GM12878 (cell line): ENCODE measurements at regions not wholly inside any gene's neighbourhood (a gene's known extent, or its start where the extent isn't known, plus 50 kb on each side); places are given as distances from the start of the nearest gene placed in this dataset.

Experiments used
- ATAC-seq: fragments of 200-7000 bp; cut with Tn5 transposase; 3 replicates; pipeline ENCODE4 v1.9.1; 2020; ENCODE audit warnings: mild to moderate bottlenecking, moderate library complexity
- BruUV-seq: library from RNA; stranded (reverse); fragments of 400-500 nt; replicated peaks from 2 replicates; lab custom pipeline; 2021; lab: Mats Ljungman, UMichigan
- CTCF ChIA-PET: fragments of 300-600 bp; sonication (Branson Sonifier 250); formaldehyde crosslinking; extraction: SDS; loops from one replicate; lab custom pipeline; 2021; ENCODE audit warnings: inconsistent platforms; lab: Yijun Ruan, JAX
- POLR2A ChIA-PET: fragments of 350-600 bp; formaldehyde crosslinking; extraction: SDS; loops from one replicate; lab custom pipeline; 2021; ENCODE audit warnings: inconsistent platforms; lab: Charles Lee
- RAD21 ChIA-PET: fragments of 300-600 bp; sonication (Branson Sonifier 250); formaldehyde crosslinking; loops from one replicate; lab custom pipeline; 2023; ENCODE audit warnings: antibody characterized with exemption; ENCODE audit not compliant: unreplicated experiment; lab: Charles Lee
- SMC1A ChIA-PET: fragments of 300-600 bp; sonication (Branson Sonifier 250); formaldehyde crosslinking; loops from one replicate; lab custom pipeline; 2023; ENCODE audit not compliant: unreplicated experiment, uncharacterized antibody; lab: Charles Lee
- DNase-seq: peaks from one replicate; pipeline ENCODE4 v3.0.0-alpha.2; 2011; ENCODE audit warnings: low read depth, low spot score
- FAIRE-seq: peaks from 3 replicates; lab custom pipeline; 2011; peaks lifted over from hg19 to GRCh38; lab: Jason Lieb, UNC
- H2AFZ ChIP-seq: 2 replicates; pipeline ENCODE4 v1.6.0; 2011; ENCODE audit warnings: low read depth, low read length, control low read depth; ENCODE audit not compliant: control insufficient read depth
- H3K27ac ChIP-seq: 2 replicates; pipeline ENCODE4 v1.5.1; 2011; ENCODE audit warnings: control low read depth; ENCODE audit not compliant: control insufficient read depth, insufficient read depth
- H3K27me3 ChIP-seq, 2 experiments: replicated peaks in 1 of 2; 2 replicates each; pipeline versions ENCODE4 v1.6.0 to v1.6.1; 2011; ENCODE audit warnings: low read length in 1 of 2; ENCODE audit not compliant: control insufficient read depth in 2 of 2, insufficient read depth in 2 of 2
- H3K36me3 ChIP-seq, 2 experiments: 2 replicates each; pipeline ENCODE4 v1.5.1; 2011; ENCODE audit warnings: low read length in 1 of 2; ENCODE audit not compliant: control insufficient read depth in 2 of 2, insufficient read depth in 2 of 2
- H3K4me1 ChIP-seq: 2 replicates; pipeline ENCODE4 v1.6.1; 2011; ENCODE audit warnings: mild to moderate bottlenecking, low read length, moderate library complexity, mixed read lengths; ENCODE audit not compliant: control insufficient read depth, insufficient read depth
- H3K4me2 ChIP-seq: 2 replicates; pipeline ENCODE4 v1.6.0; 2011; ENCODE audit warnings: control low read depth; ENCODE audit not compliant: control insufficient read depth, insufficient read depth
- H3K4me3 ChIP-seq: fragments of 200-600 bp; sonication (generic); 2 replicates; pipeline ENCODE4 v1.5.1; 2016
- H3K79me2 ChIP-seq: 2 replicates; pipeline ENCODE4 v1.6.0; 2011; ENCODE audit warnings: low read length; ENCODE audit not compliant: control insufficient read depth, insufficient read depth
- H3K9ac ChIP-seq: 2 replicates; pipeline ENCODE4 v1.8.0; 2011; ENCODE audit warnings: low read length, control low read depth, mixed read lengths; ENCODE audit not compliant: control insufficient read depth, insufficient read depth
- H3K9me3 ChIP-seq: replicated peaks from 3 replicates; pipeline ENCODE4 v1.5.1; 2011; ENCODE audit warnings: mild to moderate bottlenecking, low read length; ENCODE audit not compliant: control insufficient read depth, insufficient read depth
- H4K20me1 ChIP-seq: 2 replicates; pipeline ENCODE4 v1.6.0; 2011; ENCODE audit not compliant: control insufficient read depth, insufficient read depth
- BCLAF1 ChIP-seq: fragments of 450-650 bp; IDR thresholded peaks from 2 replicates; pipeline ENCODE4 v1.6.1; 2017; ENCODE audit warnings: antibody characterized with exemption, mild to moderate bottlenecking, moderate library complexity
- CBFB ChIP-seq: IDR thresholded peaks from 2 replicates; pipeline ENCODE4 v1.6.1; 2016; ENCODE audit warnings: antibody characterized with exemption, low read depth
- CUX1 ChIP-seq: IDR thresholded peaks from 2 replicates; pipeline ENCODE4 v1.6.1; 2012; ENCODE audit warnings: improper control_type of control experiment, low read depth, low read length; ENCODE audit not compliant: insufficient replicate concordance
- ELK1 ChIP-seq: IDR thresholded peaks from 2 replicates; pipeline ENCODE4 v1.6.1; 2012; ENCODE audit warnings: low read depth, low read length, improper control_type of control experiment
- EP300 ChIP-seq, 2 experiments: fragments of 150-350 bp in 1 of 2; IDR thresholded peaks; 2 replicates each; pipeline ENCODE4 v1.6.1; 2011 to 2012; ENCODE audit warnings: low read depth in 2 of 2, low read length in 2 of 2, borderline replicate concordance in 1 of 2, improper control_type of control experiment in 1 of 2, inconsistent platforms in 1 of 2; ENCODE audit not compliant: control insufficient read depth in 1 of 2
- FOS ChIP-seq: IDR thresholded peaks from 3 replicates; pipeline ENCODE4 v1.6.1; 2011; ENCODE audit warnings: borderline replicate concordance; ENCODE audit not compliant: insufficient read length; ENCODE audit errors: extremely low read depth
- IKZF2 ChIP-seq, 2 experiments: fragments of 450-650 bp; IDR thresholded peaks; 2 replicates each; pipeline ENCODE4 v1.6.1; 2017; ENCODE audit warnings: mild to moderate bottlenecking in 2 of 2, moderate library complexity in 2 of 2
- IRF4 ChIP-seq: IDR thresholded peaks from 2 replicates; pipeline ENCODE4 v1.6.1; 2011; ENCODE audit warnings: low read depth, low read length
- MYB ChIP-seq: fragments of 150-350 bp; IDR thresholded peaks from 2 replicates; pipeline ENCODE4 v1.6.1; 2014; ENCODE audit warnings: mild to moderate bottlenecking, low read depth, low read length, borderline replicate concordance
- PAX5 ChIP-seq: IDR thresholded peaks from 2 replicates; pipeline ENCODE4 v1.6.1; 2011; ENCODE audit warnings: low read depth, low read length, borderline replicate concordance
- SREBF1 ChIP-seq: IDR thresholded peaks from 2 replicates; pipeline ENCODE4 v1.6.1; 2012; ENCODE audit warnings: mild to moderate bottlenecking, low read length
- STAT3 ChIP-seq: IDR thresholded peaks from 2 replicates; pipeline ENCODE4 v1.6.1; 2011; ENCODE audit warnings: low read depth, low read length, improper control_type of control experiment
- USF2 ChIP-seq: IDR thresholded peaks from 2 replicates; pipeline ENCODE4 v1.6.1; 2011; ENCODE audit warnings: low read depth, low read length, improper control_type of control experiment, borderline replicate concordance
- WGBS: methylation state at CpG from one replicate; pipeline ENCODE4 v1.1.6; 2016; ENCODE audit warnings: low lambda C conversion rate; ENCODE audit not compliant: insufficient replicate concordance, insufficient coverage; ENCODE audit errors: missing lambda C conversion rate; 5-methylcytosine and 5-hydroxymethylcytosine counted together
- in situ Hi-C: fragments of 300-500 bp; cut with MboI; formaldehyde crosslinking; loops from 9 replicates; pipeline ENCODE4 v1.14.3; 2018; ENCODE audit warnings: mixed read lengths
- intact Hi-C: fragments of 100-400 bp; cut with micrococcal nuclease; formaldehyde crosslinking; loops from one replicate; pipeline ENCODE4 v1.14.2; 2022; ENCODE audit not compliant: unreplicated experiment

GRCh38 chr20:20778676-20779075 lies 66.2 kb upstream of the RALGAPA2 start:
- H2AFZ ChIP-seq: no peak overlapping the region
- H3K4me1 ChIP-seq: no peaks in the 10 kb centered on the region; the same call in 1 of the 2 replicates
- H3K4me2 ChIP-seq: no peak overlapping the region
- RAD21 ChIA-PET: interaction anchor here (0.7 kb wide), 1 partner anchor 43 kb away, joined by 6 read pairs; no protein-coding TSS in a partner anchor
- no peak overlapping the region for H3K4me3 ChIP-seq
- SMC1A ChIA-PET: no interaction called here
- POLR2A ChIA-PET: no interaction called here
- no TSS peak for BruUV-seq
- no peaks in the 10 kb centered on the region for H3K79me2 ChIP-seq
- CTCF ChIA-PET: no interaction called here
- no peak overlapping the region for H3K9ac ChIP-seq
- DNase-seq: no peak
- no peaks in the 10 kb centered on the region for H3K36me3 ChIP-seq
- WGBS: 63% methylated on average over 2 of the region's 2 CpGs
- H3K27ac ChIP-seq: no peak overlapping the region
- no peak for FAIRE-seq
- in situ Hi-C loops: no loop called here
- no peaks in the 10 kb centered on the region for H3K27me3 ChIP-seq
- H3K9me3 ChIP-seq: no peaks in the 10 kb centered on the region
- no peak for ATAC-seq
- intact Hi-C loops: no loop called here
- H4K20me1 ChIP-seq: no peaks in the 10 kb centered on the region
- TF ChIP-seq EP300 (IDR thresholded peaks at IDR 0.05; ENCODE audit: borderline replicate concordance in 1 of 2, control insufficient read depth in 1 of 2, low read depth in 2 of 2, low read length in 2 of 2): no peak
- TF ChIP-seq IKZF2 (IDR thresholded peaks at IDR 0.05): no peak
- no peak for TF ChIP-seq ELK1
- TF ChIP-seq CUX1: no peak
- no peak for TF ChIP-seq BCLAF1
- no peak for TF ChIP-seq USF2
- no peak for TF ChIP-seq STAT3
- no peak for TF ChIP-seq CBFB
- no peak for TF ChIP-seq SREBF1
- TF ChIP-seq MYB: no peak
- TF ChIP-seq IRF4: no peak
- TF ChIP-seq PAX5: no peak
- no peak for TF ChIP-seq FOS
